Adrenal gland (tissue), 9 donors: ENCODE measurements at regions not wholly inside any gene's neighbourhood (a gene's known extent, or its start where the extent isn't known, plus 50 kb on each side); places are given as distances from the start of the nearest gene placed in this dataset.

Source experiments
- DNase-seq, 7 donors: peaks; one replicate each; pipeline ENCODE4 v3.0.0-alpha.2; 2019 to 2020
- H3K27ac ChIP-seq, 5 donors: fragments of 200-600 bp; sonication (generic) in 4 of 5; 1 replicate in 3 of 5; 2 replicates in 2 of 5; pipeline versions ENCODE4 v1.5.1 to v1.8.0; 2016 to 2020; ENCODE audit warnings: mild to moderate bottlenecking in 1 of 5
- H3K27me3 ChIP-seq: fragments of 200-600 bp; 2 replicates; pipeline ENCODE4 v1.8.0; 2021
- H3K36me3 ChIP-seq, 2 donors: fragments of 200-600 bp; replicated peaks in 1 of 2; 1 replicate in 1 of 2; 2 replicates in 1 of 2; pipeline versions ENCODE4 v1.5.1 to v1.8.0; 2018 to 2022
- H3K4me1 ChIP-seq, 2 donors: fragments of 200-600 bp; replicated peaks in 1 of 2; 1 replicate in 1 of 2; 2 replicates in 1 of 2; pipeline versions ENCODE4 v1.5.1 to v1.8.0; 2018 to 2021
- H3K4me3 ChIP-seq, 4 donors: fragments of 200-600 bp; sonication (generic) in 3 of 4; one replicate each; pipeline ENCODE4 v1.5.1; 2016 to 2018
- H3K9me3 ChIP-seq, 3 donors: fragments of 200-600 bp; sonication (generic) in 1 of 3; replicated peaks in 1 of 3; 1 replicate in 2 of 3; 2 replicates in 1 of 3; pipeline versions ENCODE4 v1.5.1 to v1.8.0; 2016 to 2021
- CTCF ChIP-seq, 6 experiments: fragments of 450-650 bp in 4 of 6; fragments of 200-600 bp in 2 of 6; sonication (generic) in 1 of 6; IDR thresholded peaks; 1 replicate in 5 of 6; 2 replicates in 1 of 6; pipeline versions ENCODE4 v1.5.1 to v1.8.0; 2016 to 2021; ENCODE audit warnings: antibody characterized with exemption in 6 of 6, mild to moderate bottlenecking in 2 of 6, moderate library complexity in 1 of 6
- POLR2A ChIP-seq, 2 donors: fragments of 450-650 bp; IDR thresholded peaks; one replicate each; pipeline ENCODE4 v1.6.1; 2017; ENCODE audit warnings: antibody characterized with exemption in 2 of 2, mild to moderate bottlenecking in 2 of 2, moderate library complexity in 1 of 2
- WGBS, 4 donors: extraction: QIAGEN DNeasy Blood & Tissue Kit in 2 of 4; methylation state at CpG; one replicate each; pipeline versions ENCODE4 v1.1.5 to v1.1.7; 2013 to 2017; 5-methylcytosine and 5-hydroxymethylcytosine counted together
- intact Hi-C, 2 donors: fragments of 100-400 bp; cut with DNase I; formaldehyde crosslinking; loops; one replicate each; pipeline versions ENCODE4 v1.14.1 to v1.15.0; 2022 to 2023
- donor health status: healthy with polysubstance abuse.
- donor health status: Bipolar disorder and iron deficiency.
- donor health status: DM: yes; HTN: yes; CAD: no.
- donor health status: DM: no; HTN: no; CAD: no.
- donor health status: DM: no; HTN: no; CAD: no.

- TF ChIP-seq CTCF (IDR thresholded peaks at IDR 0.05) (no peak), POLR2A (IDR thresholded peaks at IDR 0.05) (no peak)
- intact Hi-C loops = no loop called here
- 89 to 95% (median 92%) methylated on average over 2 to 3 of the region's 3 CpGs for WGBS, 4 donors
- Histone ChIP-seq H3K27me3 (no peaks in the 10 kb centered on the region), H3K27ac (no peak overlapping the region), H3K4me1 (no peaks in the 10 kb centered on the region), H3K4me3 (no peak overlapping the region), H3K9me3 (no peaks in the 10 kb centered on the region), H3K36me3 (no peaks in the 10 kb centered on the region)
- DNase-seq = no peak
Observed at GRCh38 chr11:127205688-127206217, 205.2 kb upstream of the KIRREL3 start.

- DNase-seq = no peak
- intact Hi-C loops = no loop called here
- H3K36me3 ChIP-seq = no peaks in the 10 kb centered on the region
- H3K4me3 ChIP-seq = no peak overlapping the region
- whole genome bisulfite sequencing, 4 donors = 13 to 20% (median 18%) methylated on average over 3 of the region's 3 CpGs
- no peaks in the 10 kb centered on the region for H3K27me3 ChIP-seq
- TF ChIP-seq POLR2A (IDR thresholded peaks at IDR 0.05) (no peak), CTCF (IDR thresholded peaks at IDR 0.05) (no peak)
- no peaks in the 10 kb centered on the region for H3K9me3 ChIP-seq
- H3K4me1 ChIP-seq = no peaks in the 10 kb centered on the region
- no peak overlapping the region for H3K27ac ChIP-seq
Observed at GRCh38 chr11:127203490-127203889, 202.9 kb upstream of the KIRREL3 start.

- H3K4me3 ChIP-seq = no peak overlapping the region
- no peaks in the 10 kb centered on the region for H3K36me3 ChIP-seq
- H3K27ac ChIP-seq = no peak overlapping the region
- H3K4me1 ChIP-seq = no peaks in the 10 kb centered on the region
- no peaks in the 10 kb centered on the region for H3K27me3 ChIP-seq
- TF ChIP-seq POLR2A (IDR thresholded peaks at IDR 0.05) = no peak
- TF ChIP-seq CTCF (IDR thresholded peaks at IDR 0.05) = no peak
- no peaks in the 10 kb centered on the region for H3K9me3 ChIP-seq
- no peak for DNase-seq
- intact Hi-C loops = no loop called here
Observed at GRCh38 chr11:127202105-127202504, 201.5 kb upstream of the KIRREL3 start.

- DNase-seq = no peak
- Histone ChIP-seq H3K4me3 (no peak overlapping the region), H3K36me3 (no peaks in the 10 kb centered on the region), H3K27ac (no peak overlapping the region), H3K4me1 (no peaks in the 10 kb centered on the region), H3K27me3 (no peaks in the 10 kb centered on the region), H3K9me3 (no peaks in the 10 kb centered on the region)
- WGBS, 4 donors = 62 to 68% (median 67%) methylated on average over 3 of the region's 3 CpGs
- no peak for TF ChIP-seq CTCF (IDR thresholded peaks at IDR 0.05)
- TF ChIP-seq POLR2A (IDR thresholded peaks at IDR 0.05) = no peak
- intact Hi-C loops = no loop called here
Observed at GRCh38 chr11:127199306-127199801, 198.8 kb upstream of the KIRREL3 start.
